HG02798 (cell line): ENCODE measurements at regions not wholly inside any gene's neighbourhood (a gene's known extent, or its start where the extent isn't known, plus 50 kb on each side); places are given as distances from the start of the nearest gene placed in this dataset.
"Not testable (repeated sequence)": the region's sequence is repeated elsewhere in the genome, so short reads cannot be mapped to it uniquely, and the experiment has no call there.

Source experiments
- ATAC-seq: cut with Tn5 transposase; IDR thresholded peaks from one replicate; pipeline ENCODE4 v1.9.1; 2021; ENCODE audit warnings: mild to moderate bottlenecking; ENCODE audit not compliant: unreplicated experiment, poor library complexity

DNA sequence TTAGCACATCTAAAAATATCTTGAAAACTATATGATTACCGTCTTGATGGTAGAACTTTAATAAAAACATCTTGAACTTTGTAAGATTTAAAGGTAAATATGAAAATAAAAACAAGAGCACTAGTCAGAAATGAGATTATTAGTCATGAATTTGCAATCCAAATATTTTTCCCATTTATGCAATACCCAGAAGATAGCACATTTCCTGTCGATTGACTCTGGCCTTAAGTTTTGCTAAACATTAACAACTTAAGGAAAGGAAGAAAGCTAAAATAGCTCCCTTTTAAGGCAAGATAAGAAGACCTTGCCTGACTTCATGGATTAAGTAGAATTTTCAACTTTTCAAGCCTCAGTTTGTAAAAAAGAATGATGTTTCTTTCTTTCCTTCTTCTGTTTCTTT is 1374.7 kb upstream of the RAG2 start:
- no peak for ATAC-seq

DNA sequence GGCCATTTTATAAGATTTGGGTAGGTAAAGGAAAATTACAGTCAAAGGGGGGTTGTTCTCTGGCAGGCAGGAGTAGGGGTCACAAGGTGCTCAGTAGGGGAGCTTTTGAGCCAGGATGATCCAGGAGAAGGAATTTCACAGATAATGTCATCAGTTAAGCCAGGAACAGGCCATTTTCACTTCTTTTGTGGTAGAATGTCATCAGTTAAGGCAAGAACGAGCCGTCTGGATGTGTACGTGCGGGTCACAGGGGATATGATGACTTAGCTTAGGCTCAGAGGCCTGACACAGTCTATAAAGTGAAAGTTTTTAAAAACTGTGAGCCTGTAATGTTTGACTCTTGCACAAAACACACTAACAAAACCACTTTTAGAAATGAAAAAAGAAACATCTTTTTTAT is 1371.3 kb upstream of the RAG2 start:
- ATAC-seq = not testable (repeated sequence)

DNA sequence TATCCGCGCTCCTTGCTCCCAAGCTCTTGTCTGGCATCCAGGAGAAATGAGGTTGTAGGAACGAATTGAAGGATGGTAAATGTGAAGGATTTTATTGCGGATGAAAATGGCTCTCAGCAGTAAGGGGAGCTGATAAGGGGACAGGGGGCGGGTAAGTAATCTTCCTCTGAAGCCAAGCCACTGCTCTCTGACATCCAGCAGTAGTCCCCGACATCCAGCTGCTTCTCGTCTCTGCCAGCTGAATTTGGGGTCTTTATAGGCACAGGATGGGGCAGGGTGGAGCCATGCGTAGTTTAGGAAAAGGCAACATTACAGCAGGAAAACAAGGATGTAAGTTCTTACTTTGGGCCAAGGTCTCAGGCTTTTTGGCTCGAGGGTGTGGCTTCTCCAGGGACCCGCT is 1370.1 kb upstream of the RAG2 start:
- no peak for ATAC-seq

DNA sequence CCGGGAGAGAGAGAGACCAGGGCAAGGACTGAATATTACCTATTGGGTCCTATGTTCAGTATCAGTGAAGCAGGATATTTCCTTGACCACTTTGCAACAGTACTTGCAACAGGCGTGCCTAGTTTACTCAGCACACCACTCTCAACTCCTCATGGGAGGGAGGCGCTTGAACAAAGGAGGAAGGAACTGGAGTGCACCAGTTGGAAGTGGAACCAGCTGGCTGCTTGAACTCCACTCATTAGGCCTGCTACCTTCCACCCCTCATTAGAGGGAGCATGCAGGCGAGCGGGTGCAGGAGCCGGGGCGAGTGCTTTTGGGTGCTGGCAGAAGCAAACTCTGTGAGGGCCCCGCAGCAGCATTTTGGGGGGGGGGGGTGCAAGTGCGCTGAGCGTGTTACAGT is 1369.6 kb upstream of the RAG2 start:
- no peak for ATAC-seq

DNA sequence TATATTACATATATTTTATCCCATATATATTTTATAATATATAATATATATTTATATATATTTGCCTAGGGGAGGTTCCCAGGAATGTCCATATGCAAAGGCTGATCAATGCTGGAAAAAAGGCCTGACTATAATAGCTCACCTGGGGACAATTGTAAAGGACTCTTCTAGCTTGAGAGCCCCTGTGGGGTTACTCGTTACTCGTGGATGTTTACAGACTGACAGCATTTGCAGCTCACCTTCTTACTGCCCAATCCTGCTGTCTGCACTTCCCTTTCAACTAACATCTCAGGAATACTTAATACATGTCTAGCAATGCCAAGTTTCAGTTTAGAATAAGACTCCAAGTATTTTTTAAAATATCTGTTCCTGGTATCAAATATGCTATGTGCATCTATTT is 1365.4 kb upstream of the RAG2 start:
- no peak for ATAC-seq

DNA sequence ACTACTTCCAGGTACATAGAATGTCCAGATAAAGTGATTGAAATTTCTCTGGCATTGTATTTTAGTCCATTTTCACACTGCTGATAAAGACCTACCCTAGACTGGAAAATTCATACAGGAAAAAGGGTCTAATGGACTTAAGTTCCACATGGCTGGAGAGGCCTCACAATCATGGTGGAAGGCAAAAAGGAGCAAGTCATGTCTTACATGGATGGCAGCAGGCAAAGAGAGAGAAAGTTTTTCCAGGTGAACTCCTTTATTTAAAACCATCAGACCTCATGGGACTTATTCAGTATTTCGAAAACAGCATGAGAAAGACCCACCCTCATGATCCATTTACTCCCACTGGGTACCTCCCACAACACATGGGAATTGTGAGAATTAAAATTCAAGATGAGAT is 1359.7 kb upstream of the RAG2 start:
- no peak for ATAC-seq

DNA sequence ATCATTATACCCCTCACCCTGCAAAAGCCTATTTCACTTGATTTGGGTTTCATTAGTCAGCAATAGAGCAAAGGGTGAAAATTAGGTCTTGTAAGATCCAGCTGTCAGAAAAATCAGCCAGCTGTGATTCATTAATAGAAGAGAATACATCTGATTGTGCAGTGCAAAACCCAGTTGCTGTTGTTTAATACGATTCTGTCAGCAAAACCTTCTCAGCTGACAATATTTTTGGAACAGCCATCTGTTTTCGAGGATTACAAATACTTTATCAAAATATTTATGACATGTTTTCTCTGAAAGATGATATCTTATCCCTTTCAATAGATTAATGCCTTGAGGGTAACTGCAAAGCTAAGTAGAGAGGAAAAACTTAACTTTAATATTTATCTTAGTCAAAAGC is 1354.0 kb upstream of the RAG2 start:
- ATAC-seq = no peak

DNA sequence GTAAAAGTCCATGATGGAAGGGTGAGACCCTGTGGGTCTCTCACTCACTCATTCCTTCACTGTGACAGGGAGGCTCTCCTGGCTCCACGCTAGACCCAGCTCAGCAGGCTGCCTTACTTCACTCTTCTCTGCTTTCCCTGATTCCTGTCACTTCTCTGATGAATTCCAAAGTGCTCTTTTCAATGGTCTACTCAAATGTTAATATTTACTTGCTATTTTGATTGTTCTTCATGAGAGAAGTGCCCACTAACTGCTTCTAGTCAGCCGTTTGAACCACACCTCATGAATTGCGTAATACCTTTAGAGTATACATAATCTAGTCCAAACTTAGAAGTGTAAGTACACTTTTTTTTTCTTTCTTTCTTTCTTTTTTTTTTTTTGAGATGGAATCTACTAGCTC is 1350.2 kb upstream of the RAG2 start:
- no peak for ATAC-seq

DNA sequence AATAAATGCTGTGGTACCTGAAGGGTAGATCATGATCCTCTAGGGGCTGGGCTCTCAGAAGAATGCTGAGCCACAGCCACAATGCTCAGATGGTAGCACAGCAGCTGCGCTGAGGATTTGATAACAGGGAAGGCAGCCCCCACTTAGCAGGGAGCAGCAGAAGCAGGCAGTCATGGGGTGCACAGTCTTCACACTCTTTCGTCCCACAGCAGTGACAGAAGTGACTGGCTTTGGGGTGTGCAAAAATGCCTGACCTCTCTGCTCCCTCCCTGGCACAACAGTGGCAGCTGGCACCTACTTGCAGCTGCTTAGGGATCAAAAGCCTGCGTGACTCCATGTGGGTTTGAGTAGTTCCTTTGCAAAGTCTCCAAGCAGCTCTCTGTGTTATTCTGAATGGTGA is 1349.8 kb upstream of the RAG2 start:
- ATAC-seq = no peak

DNA sequence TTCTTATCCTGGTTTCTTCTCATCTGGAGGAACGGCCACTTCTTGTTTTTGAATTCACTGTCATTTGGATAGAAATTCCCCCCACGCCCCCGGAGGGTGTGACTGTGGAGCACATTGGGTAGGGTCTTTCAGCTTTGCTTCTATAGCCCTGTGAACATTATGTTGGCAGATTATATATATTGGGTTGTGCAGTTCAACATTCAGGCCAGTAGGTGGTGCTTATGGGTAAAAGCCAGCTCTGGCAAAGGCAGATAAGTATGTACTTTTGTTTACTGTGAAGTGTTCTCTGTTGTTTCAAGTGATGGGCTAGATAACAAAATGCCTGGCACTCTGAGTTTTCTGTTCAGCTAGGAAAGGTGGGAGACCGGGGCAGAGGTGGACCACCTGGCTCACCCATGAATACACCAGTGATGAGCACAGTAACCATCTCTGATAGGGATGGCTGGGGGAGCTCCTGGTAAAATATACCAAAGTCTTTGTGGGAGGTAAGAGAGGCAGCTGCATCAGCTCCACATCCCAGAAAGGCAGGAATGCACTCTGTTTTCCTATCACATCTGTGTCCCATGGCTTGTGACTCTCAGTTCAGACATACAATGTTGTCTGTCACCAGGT is 1348.2 kb upstream of the RAG2 start:
- peak; percentile 75 for ATAC-seq

DNA sequence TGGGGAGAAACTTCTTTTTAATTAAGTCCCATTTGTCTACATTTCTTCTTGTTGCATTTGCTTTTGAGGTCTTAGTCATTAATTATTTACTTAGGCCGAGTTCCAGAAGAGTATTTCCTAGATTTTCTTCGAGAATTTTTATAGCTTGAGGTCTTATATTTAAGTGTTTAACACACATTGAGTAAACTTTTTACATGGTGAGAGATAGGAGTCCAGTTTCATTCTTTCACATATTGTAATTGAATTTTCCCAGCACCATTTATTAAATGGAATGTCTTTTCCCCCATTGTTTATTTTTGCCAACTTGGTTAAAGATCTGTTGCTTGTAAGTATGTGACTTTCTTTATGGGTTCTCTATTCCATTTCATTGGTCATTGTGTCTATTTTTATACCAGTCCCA is 1344.0 kb upstream of the RAG2 start:
- ATAC-seq = no peak

DNA sequence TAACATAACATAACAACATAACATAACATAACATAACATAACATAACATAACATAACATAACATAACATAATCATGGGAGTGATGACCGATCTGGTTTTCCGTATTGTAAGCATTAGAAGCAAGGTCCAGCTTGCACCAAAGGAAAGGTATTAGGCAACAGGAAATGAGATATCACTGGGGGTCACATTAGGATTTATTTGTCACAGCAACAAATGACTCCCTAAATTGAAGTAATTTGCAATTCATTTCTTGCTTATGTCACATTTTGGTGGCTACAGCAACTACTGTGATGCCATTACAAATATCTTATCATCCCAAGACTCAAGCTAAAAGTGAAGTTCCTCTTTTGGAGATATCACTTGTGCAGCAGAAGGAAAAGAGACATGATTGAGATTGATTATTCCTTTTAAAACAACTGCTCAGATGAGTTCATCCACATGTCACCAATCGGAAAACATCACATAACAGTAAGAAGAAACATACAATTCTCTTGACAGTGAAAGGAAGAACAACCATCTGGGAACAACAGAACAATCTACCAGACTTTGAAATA is 1331.1 kb upstream of the RAG2 start:
- ATAC-seq = no peak

DNA sequence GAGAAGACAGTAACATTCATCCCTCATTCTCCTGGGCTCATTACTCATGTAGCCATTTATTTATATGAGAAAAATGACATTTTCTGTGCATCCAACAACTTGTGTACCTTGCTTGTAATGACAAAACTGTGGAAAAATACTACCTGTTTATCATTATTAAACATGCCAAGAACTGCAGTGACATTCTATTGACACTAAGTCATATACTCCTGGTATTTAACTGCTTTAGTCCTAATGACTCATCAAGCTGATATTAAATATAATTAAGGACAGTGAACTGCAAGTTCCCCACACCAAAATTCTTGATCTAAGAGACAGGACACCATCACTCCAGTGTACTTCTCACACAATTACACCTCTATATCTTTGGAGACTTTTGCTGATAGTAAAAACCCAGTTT is 1328.7 kb upstream of the RAG2 start:
- ATAC-seq = no peak

DNA sequence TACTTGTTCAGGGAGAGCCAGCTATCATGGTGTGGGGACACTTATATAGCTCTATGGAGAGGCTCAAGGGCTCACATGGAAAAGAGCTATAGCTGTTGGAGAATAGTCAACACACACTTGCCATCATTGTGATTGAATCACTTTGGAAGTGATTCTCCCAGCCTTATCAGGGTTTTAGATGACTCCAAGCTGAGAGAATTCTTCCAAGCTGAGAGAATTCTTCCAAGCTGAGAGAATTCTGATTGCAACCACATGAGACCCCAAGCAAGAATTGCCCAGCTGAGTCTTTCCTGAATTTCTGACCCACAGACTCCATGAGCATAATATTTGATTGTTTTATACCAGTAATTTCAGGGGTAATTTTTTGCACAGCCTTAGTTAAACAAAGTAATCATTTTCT is 1318.3 kb upstream of the RAG2 start:
- ATAC-seq = no peak

DNA sequence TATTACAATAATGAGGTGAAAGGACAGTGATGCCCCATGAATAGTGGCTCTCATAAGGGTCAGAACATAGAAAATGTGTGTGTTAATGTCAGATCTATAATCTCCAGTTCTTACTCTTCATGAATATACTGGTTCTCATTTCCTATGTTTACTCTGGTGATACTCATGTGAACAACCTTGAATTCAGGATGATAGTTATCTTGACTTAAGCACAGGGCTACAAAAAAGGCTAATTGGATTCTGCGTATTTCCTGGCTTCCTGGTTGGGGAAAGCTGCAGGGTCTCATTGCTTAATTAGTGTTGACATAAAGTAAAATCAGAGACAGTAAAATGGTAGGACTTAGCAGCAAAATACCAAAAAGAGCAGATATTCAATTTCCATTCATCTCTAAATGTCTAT is 1316.8 kb upstream of the RAG2 start:
- no peak for ATAC-seq

DNA sequence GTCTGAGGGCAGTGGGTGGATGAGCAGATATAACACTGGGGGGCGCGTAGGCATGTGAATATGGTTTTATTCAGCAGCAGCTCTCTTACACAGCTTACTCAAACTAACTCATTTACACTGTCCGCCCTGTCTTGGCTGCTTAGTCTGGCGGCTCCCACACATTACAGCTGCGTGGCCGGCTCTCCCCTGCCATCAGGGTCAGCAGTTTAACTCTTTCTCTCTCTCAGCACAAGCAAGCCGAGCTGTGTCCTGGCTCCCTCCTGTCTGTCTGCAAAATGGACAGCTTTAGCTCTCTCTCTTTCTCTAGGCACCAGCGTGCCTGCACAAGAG is 1310.1 kb upstream of the RAG2 start:
- ATAC-seq = no peak

DNA sequence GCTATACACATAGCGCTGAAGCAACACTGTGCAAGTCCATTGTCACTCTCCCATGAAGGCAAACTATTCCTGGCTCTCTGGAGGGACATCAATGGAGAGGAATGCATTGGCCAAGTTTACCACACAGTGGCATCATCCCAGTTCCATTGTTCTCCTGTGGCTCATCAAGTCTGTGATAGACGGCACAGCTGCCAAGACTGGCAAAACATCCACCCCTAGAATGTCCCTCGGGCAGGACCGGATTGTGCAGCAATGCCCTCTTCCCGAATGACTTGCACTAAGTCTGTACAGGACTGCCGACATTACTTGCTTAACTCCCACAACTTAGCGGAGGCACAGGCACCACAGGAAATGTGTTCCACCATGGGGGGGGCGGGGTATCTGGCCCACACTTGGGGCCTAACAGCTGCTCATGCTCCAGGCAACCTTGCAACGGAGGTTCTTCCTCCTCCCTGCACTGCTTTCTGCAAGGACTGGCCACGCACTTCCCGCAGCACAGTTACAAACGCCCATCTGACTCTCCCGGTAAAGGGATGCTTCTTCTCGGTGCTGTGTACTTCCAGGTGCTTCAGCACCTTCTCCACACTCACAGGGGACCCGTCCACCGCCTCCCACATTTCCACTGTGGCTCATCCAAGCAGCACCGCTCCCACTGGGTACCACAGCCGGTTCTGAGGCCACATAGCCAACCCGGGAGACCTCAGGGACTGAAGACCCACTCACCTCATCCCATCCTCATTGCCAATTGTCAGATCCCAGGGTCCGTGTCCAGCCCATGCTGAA is 1309.6 kb upstream of the RAG2 start:
- ATAC-seq = no peak

DNA sequence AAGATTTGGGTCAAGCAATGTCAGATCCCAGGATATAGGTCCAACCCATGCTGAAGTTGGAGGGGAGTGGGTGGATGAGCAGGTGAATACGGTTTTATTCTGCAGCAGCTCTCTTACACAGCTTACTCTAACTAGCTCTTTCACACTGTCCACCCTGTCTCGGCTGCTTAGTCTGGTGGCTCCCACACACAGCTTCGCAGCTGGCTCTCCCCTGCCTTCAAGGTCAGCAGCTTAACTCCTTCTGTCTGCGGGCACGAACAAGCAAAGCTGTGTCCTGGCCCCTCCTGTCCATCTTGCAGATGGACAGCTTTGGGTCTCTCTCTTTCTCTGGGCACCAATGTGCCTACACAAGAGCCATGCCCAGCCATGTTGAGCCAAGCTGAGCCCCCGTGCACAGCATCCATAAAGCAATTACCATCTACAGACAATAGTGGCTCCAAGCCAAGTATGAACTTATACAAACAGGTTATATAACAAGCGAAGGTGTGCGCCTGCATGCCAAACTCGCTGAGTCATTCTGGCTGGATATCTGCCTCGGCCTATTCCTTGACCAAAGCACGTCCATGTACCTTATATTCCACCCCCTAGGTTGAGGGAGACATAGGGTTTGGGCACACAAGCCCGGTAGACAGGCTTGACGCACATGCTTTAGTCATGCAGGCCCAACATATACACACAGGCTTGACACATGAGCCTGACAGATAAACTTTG is 1307.8 kb upstream of the RAG2 start:
- no peak for ATAC-seq

DNA sequence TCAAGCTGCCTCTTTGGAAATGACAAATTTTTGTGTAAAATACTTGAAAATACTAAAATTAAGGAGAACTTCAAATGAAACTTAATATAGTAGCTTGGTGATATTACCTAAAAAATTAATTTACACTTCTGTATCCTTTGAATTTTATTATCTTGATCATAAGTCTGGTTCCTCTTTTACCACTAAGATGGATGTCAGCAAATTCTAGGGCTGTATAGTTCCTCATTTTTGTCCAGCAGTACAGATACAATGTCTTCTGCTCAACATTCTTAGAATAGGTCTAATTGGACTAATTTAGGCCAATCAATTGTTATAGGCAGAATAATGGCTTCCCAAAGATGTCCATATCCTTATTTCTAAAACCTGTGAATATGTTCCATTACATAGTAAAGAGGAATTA is 1298.0 kb upstream of the RAG2 start:
- no peak for ATAC-seq

DNA sequence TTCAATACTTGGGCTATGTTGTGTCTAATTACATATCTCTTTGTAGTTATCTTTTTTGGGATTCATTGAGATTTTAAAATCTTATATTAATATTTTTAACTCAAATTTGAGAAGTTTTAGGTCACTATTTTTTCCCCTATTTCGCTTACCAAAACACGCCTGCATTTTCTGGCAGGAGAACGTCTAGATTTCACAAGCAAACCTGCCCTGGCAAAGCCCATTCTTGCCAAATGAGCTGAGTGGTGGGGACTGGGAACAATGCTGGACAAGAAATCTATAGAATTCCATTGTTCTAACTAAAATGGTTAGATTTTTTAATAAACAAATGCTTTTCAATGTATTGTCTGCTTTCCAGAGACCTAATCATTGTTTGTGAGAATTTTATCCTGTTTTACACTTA is 1283.7 kb upstream of the RAG2 start:
- no peak for ATAC-seq

DNA sequence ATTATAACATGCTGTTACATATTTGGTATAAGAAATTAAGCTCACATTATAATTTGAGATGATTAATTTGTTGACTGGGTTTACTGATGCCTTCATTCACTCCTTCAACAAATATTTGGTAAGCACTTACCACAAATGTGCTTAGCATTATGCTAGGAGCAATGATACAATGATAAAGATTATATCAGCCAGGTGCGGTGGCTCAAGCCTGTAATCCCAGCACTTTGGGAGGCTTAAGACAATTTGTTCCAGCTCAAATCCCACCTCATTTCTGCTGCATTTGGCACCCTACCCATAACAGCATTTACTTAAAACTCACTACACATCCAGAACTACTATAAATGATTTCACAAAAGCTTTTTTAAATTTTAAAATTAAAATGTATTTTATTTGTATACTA is 1263.6 kb upstream of the RAG2 start:
- ATAC-seq = no peak
